Astrocyte (in vitro differentiated cells and primary cell): ENCODE measurements at regions not wholly inside any gene's neighbourhood (a gene's known extent, or its start where the extent isn't known, plus 50 kb on each side); places are given as distances from the start of the nearest gene placed in this dataset.

Source experiments
- DNase-seq: peaks from one replicate; pipeline ENCODE4 v3.0.0-alpha.2; 2010; ENCODE audit warnings: low read depth
- FAIRE-seq: peaks from 2 replicates; lab custom pipeline; 2011; peaks lifted over from hg19 to GRCh38; lab: Jason Lieb, UNC
- H2AFZ ChIP-seq: 2 replicates; pipeline ENCODE4 v1.6.0; 2012; ENCODE audit warnings: low read depth, low read length, inconsistent platforms
- H3K27ac ChIP-seq: 2 replicates; pipeline ENCODE4 v1.5.1; 2011; ENCODE audit warnings: low read depth, low read length, inconsistent platforms
- H3K27me3 ChIP-seq: 2 replicates; pipeline ENCODE4 v1.6.0; 2011; ENCODE audit warnings: low read length, inconsistent platforms; ENCODE audit not compliant: insufficient read depth
- H3K36me3 ChIP-seq: 2 replicates; pipeline ENCODE4 v1.5.1; 2011; ENCODE audit warnings: low read length, inconsistent platforms; ENCODE audit not compliant: insufficient read depth
- H3K4me1 ChIP-seq: 2 replicates; pipeline ENCODE4 v1.5.1; 2011; ENCODE audit warnings: low read length, inconsistent platforms; ENCODE audit not compliant: insufficient read depth
- H3K4me2 ChIP-seq: 2 replicates; pipeline ENCODE4 v1.6.0; 2012; ENCODE audit warnings: low read length, inconsistent platforms
- H3K4me3 ChIP-seq: 2 replicates; pipeline ENCODE4 v1.5.1; 2011; ENCODE audit warnings: low read depth, mild to moderate bottlenecking, low read length, inconsistent platforms; ENCODE audit not compliant: insufficient read depth
- H3K79me2 ChIP-seq: 2 replicates; pipeline ENCODE4 v1.6.0; 2012; ENCODE audit warnings: mild to moderate bottlenecking, low read length, inconsistent platforms; ENCODE audit not compliant: insufficient read depth
- H3K9ac ChIP-seq: 2 replicates; pipeline ENCODE4 v1.6.0; 2012; ENCODE audit warnings: mild to moderate bottlenecking, low read length, inconsistent platforms
- H3K9me3 ChIP-seq: 2 replicates; pipeline ENCODE4 v1.5.1; 2012; ENCODE audit warnings: low read depth, mild to moderate bottlenecking, low read length, inconsistent platforms; ENCODE audit not compliant: insufficient read depth
- H4K20me1 ChIP-seq: 2 replicates; pipeline ENCODE4 v1.6.0; 2012; ENCODE audit warnings: low read length, inconsistent platforms; ENCODE audit not compliant: insufficient read depth
- H3K27ac Mint-ChIP-seq: one replicate; pipeline ENCODE4 v1.8.0; 2021; ENCODE audit warnings: mild to moderate bottlenecking, mixed read lengths; ENCODE audit not compliant: unreplicated experiment
- H3K27me3 Mint-ChIP-seq: one replicate; pipeline ENCODE4 v1.8.0; 2021; ENCODE audit warnings: low read depth, mixed read lengths; ENCODE audit not compliant: unreplicated experiment
- H3K36me3 Mint-ChIP-seq: one replicate; pipeline ENCODE4 v1.8.0; 2021; ENCODE audit warnings: low read depth, mixed read lengths; ENCODE audit not compliant: unreplicated experiment
- H3K4me1 Mint-ChIP-seq: one replicate; pipeline ENCODE4 v1.8.0; 2021; ENCODE audit warnings: low read depth, mixed read lengths; ENCODE audit not compliant: unreplicated experiment
- H3K4me3 Mint-ChIP-seq: one replicate; pipeline ENCODE4 v1.8.0; 2021; ENCODE audit warnings: mild to moderate bottlenecking, moderate library complexity, mixed read lengths; ENCODE audit not compliant: unreplicated experiment
- H3K9me3 Mint-ChIP-seq: one replicate; pipeline ENCODE4 v1.8.0; 2021; ENCODE audit warnings: mild to moderate bottlenecking, mixed read lengths; ENCODE audit not compliant: unreplicated experiment
- EZH2 ChIP-seq: IDR thresholded peaks from 2 replicates; pipeline ENCODE4 v1.6.1; 2012; ENCODE audit warnings: mild to moderate bottlenecking, low read length, inconsistent platforms; ENCODE audit not compliant: insufficient read depth
- TF ChIP-seq, protein P1 (sequence below): IDR thresholded peaks from 2 replicates; pipeline ENCODE4 v1.5.1; 2011; ENCODE audit warnings: low read depth, mild to moderate bottlenecking, inconsistent platforms, low read length, moderate library complexity; ENCODE audit not compliant: insufficient read depth

DNA sequence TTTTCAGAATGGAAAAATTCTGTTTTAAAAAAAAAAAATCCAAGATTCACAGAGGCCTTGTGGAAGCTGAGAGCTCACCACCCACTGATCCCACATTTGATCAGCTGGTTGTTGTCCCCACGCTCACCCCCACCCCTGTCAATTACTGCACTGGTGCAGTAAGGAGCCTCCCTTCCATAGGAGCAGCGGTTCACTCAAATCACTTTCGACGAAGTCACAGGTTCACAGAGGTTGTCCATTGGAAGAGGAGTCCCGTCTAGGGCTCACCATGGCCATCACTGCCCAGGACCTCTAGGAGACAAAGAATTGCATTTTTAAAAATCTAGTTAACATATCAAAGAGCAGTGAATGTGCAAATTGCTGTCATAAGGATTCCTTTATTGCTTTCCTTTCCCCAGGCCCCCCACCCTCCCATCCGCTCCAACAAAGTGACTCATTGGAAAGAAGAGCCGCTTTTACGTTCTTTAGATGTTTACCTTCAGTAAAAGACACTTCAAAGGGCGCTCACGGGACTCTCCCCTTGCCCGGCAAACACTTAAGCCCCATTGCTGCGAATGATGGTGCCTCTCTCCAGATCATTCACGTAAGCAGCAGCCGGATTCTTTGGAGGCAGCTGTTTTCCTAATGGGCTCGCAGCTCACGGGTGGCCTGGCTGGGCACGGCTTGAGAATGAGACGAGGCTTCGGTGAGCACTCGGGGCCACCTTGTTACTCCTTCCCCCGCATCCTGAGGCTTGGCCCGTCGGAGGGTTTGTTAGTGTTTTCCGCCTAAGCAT lies 165.5 kb upstream of the SALL3 start:
- FAIRE-seq = no peak
- Histone ChIP-seq H3K9me3 (peaks cover 9% of the 10 kb centered on the region), H3K9ac (no peak overlapping the region), H2AFZ (no peak overlapping the region), H3K4me3 (no peak overlapping the region), H3K4me2 (no peak overlapping the region), H3K27me3 (no peaks in the 10 kb centered on the region), H3K36me3 (no peaks in the 10 kb centered on the region), H3K79me2 (no peaks in the 10 kb centered on the region), H3K4me1 (no peaks in the 10 kb centered on the region), H3K27ac (no peak overlapping the region), H4K20me1 (no peaks in the 10 kb centered on the region)
- TF ChIP-seq, protein P1, sequence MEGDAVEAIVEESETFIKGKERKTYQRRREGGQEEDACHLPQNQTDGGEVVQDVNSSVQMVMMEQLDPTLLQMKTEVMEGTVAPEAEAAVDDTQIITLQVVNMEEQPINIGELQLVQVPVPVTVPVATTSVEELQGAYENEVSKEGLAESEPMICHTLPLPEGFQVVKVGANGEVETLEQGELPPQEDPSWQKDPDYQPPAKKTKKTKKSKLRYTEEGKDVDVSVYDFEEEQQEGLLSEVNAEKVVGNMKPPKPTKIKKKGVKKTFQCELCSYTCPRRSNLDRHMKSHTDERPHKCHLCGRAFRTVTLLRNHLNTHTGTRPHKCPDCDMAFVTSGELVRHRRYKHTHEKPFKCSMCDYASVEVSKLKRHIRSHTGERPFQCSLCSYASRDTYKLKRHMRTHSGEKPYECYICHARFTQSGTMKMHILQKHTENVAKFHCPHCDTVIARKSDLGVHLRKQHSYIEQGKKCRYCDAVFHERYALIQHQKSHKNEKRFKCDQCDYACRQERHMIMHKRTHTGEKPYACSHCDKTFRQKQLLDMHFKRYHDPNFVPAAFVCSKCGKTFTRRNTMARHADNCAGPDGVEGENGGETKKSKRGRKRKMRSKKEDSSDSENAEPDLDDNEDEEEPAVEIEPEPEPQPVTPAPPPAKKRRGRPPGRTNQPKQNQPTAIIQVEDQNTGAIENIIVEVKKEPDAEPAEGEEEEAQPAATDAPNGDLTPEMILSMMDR = no peak
- no peak for TF ChIP-seq EZH2
- H3K4me1 Mint-ChIP-seq = no peaks in the 10 kb centered on the region
- no peak overlapping the region for H3K27ac Mint-ChIP-seq
- DNase-seq = no peak
- no peak overlapping the region for H3K4me3 Mint-ChIP-seq
- H3K36me3 Mint-ChIP-seq = no peaks in the 10 kb centered on the region
- peaks cover 4% of the 10 kb centered on the region for H3K9me3 Mint-ChIP-seq
- no peaks in the 10 kb centered on the region for H3K27me3 Mint-ChIP-seq

DNA sequence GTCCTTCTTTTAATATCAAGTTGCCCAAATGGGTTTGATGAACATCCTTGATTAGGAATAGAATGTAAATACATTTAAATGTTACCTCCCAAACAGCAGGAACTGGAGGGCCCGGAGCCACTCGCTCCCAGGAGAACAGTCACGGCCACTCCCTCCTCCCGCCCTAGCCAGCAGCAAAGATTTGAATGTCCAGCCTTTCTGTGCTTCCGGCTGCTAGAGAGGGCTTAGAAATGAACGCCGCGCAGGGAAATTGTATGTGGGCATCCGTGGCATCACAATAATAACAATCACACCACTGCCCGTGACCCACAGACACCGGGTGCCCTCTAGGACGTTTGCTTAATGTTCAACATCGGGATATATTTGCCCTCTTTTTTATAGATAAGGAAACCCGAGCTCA lies 164.9 kb upstream of the SALL3 start:
- Histone ChIP-seq H3K4me1 (no peaks in the 10 kb centered on the region), H4K20me1 (no peaks in the 10 kb centered on the region), H3K27me3 (no peaks in the 10 kb centered on the region), H3K9ac (no peak overlapping the region), H3K27ac (no peak overlapping the region), H3K4me2 (no peak overlapping the region), H3K9me3 (peaks cover 7% of the 10 kb centered on the region), H3K36me3 (no peaks in the 10 kb centered on the region), H3K79me2 (no peaks in the 10 kb centered on the region), H3K4me3 (no peak overlapping the region), H2AFZ (no peak overlapping the region)
- no peaks in the 10 kb centered on the region for H3K36me3 Mint-ChIP-seq
- TF ChIP-seq, protein P1 = no peak
- no peak for TF ChIP-seq EZH2
- H3K9me3 Mint-ChIP-seq = peaks cover 4% of the 10 kb centered on the region
- H3K4me1 Mint-ChIP-seq = no peaks in the 10 kb centered on the region
- no peaks in the 10 kb centered on the region for H3K27me3 Mint-ChIP-seq
- DNase-seq (no peak), FAIRE-seq (no peak)
- H3K4me3 Mint-ChIP-seq = no peak overlapping the region
- H3K27ac Mint-ChIP-seq = no peak overlapping the region

DNA sequence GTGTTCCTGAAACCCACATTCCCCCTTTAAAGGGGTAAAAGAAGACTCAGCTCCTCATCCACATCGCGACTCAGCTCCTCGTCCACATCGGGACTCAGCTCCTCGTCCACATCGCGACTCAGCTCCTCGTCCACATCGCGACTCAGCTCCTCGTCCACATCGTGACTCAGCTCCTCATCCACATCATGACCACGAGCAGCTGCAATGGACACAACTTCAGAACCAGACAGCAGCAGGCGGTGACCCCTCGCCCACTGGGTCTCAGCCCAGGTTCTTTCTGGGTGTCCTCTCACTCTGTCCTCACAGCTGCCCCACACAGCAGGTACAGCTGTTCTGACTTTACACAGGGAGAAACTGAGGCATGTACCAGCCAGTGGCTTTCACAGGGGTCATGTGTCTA lies 163.5 kb upstream of the SALL3 start:
- Histone ChIP-seq H3K27ac (no peak overlapping the region), H3K36me3 (no peaks in the 10 kb centered on the region), H3K79me2 (no peaks in the 10 kb centered on the region), H2AFZ (no peak overlapping the region), H3K27me3 (no peaks in the 10 kb centered on the region), H3K4me1 (no peaks in the 10 kb centered on the region), H3K4me2 (no peak overlapping the region), H4K20me1 (no peaks in the 10 kb centered on the region), H3K9ac (no peak overlapping the region), H3K9me3 (peaks cover 3% of the 10 kb centered on the region), H3K4me3 (no peak overlapping the region)
- H3K27me3 Mint-ChIP-seq = no peaks in the 10 kb centered on the region
- peaks cover 4% of the 10 kb centered on the region for H3K9me3 Mint-ChIP-seq
- DNase-seq (no peak), FAIRE-seq (no peak)
- H3K4me1 Mint-ChIP-seq = no peaks in the 10 kb centered on the region
- no peaks in the 10 kb centered on the region for H3K36me3 Mint-ChIP-seq
- H3K4me3 Mint-ChIP-seq = no peak overlapping the region
- H3K27ac Mint-ChIP-seq = no peak overlapping the region
- TF ChIP-seq, protein P1 = no peak
- TF ChIP-seq EZH2 = no peak
